ENCODE measurements at regions not wholly inside any gene's neighbourhood (a gene's known extent, or its start where the extent isn't known, plus 50 kb on each side); places are given as distances from the start of the nearest gene placed in this dataset.

DNA sequence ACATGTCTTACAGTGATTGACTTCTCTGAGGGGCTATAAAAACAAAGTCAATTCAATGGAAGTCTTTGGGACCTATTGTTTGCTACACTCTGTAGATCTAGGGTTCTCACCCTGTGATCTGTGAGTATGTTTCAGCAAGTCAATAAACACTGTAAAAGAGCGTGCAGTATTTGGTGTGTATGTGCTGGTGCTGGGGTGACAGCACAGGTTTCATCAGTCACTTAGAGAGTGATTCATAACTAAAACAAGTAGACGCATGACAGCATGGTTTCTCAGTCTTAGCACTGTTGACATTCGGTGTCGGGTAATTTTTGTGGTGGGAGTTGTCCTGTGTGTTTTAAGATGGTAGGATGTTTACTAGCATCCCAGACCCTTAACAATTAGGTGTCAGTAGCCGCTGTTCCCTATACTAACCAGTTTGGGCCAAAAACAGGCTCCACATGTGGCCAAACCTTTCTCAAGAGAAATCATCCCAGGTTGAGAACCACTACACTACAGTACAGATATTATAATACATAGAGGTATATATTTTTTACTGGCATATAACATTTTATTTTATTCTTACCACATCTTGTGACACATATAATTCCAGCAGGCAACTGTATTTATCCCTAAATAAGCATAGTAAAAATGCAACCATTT, 411.8 kb downstream of the ARL4A start:
- TF ChIP-seq, protein P1, sequence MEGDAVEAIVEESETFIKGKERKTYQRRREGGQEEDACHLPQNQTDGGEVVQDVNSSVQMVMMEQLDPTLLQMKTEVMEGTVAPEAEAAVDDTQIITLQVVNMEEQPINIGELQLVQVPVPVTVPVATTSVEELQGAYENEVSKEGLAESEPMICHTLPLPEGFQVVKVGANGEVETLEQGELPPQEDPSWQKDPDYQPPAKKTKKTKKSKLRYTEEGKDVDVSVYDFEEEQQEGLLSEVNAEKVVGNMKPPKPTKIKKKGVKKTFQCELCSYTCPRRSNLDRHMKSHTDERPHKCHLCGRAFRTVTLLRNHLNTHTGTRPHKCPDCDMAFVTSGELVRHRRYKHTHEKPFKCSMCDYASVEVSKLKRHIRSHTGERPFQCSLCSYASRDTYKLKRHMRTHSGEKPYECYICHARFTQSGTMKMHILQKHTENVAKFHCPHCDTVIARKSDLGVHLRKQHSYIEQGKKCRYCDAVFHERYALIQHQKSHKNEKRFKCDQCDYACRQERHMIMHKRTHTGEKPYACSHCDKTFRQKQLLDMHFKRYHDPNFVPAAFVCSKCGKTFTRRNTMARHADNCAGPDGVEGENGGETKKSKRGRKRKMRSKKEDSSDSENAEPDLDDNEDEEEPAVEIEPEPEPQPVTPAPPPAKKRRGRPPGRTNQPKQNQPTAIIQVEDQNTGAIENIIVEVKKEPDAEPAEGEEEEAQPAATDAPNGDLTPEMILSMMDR (IDR thresholded peaks at IDR 0.05; ENCODE audit: insufficient read depth, low read length, poor library complexity, severe bottlenecking): no peak
- no peak for TF ChIP-seq EZH2phosphoT487 (conservative IDR thresholded peaks at IDR 0.05; ENCODE audit: low read length)

All from SU-DHL-6 (cell line).